HCT116 (cell line): ENCODE measurements at regions not wholly inside any gene's neighbourhood (a gene's known extent, or its start where the extent isn't known, plus 50 kb on each side); places are given as distances from the start of the nearest gene placed in this dataset.

Source experiments
- ATAC-seq: fragments of 200-7000 bp; cut with Tn5 transposase; 2 replicates; pipeline ENCODE4 v1.9.1; 2020; ENCODE audit warnings: mild to moderate bottlenecking, moderate library complexity
- BruUV-seq: library from RNA; stranded (reverse); fragments of 400-500 nt; replicated peaks from 2 replicates; lab custom pipeline; 2021; lab: Mats Ljungman, UMichigan
- CTCF ChIA-PET: fragments of 300-600 bp; sonication (Branson Sonifier 250); formaldehyde crosslinking; loops from one replicate; lab custom pipeline; 2021; ENCODE audit warnings: antibody characterized with exemption; lab: Charles Lee
- POLR2A ChIA-PET: fragments of 300-600, 350-600 bp; sonication (Branson Sonifier 250); formaldehyde crosslinking; loops from one replicate; lab custom pipeline; 2021; ENCODE audit warnings: antibody characterized with exemption; lab: Charles Lee
- RAD21 ChIA-PET, 2 experiments: fragments of 300-600 bp; sonication (Branson Sonifier 250); formaldehyde crosslinking; loops; one replicate each; lab custom pipeline; 2023; ENCODE audit warnings: low total read pairs in 2 of 2; ENCODE audit not compliant: uncharacterized antibody in 2 of 2, unreplicated experiment in 2 of 2, low non-redundant PET in 1 of 2; lab: Charles Lee
- DNase-seq: peaks from one replicate; pipeline ENCODE4 v3.0.0-alpha.2; 2010; ENCODE audit warnings: low read depth, low spot score
- H2AFZ ChIP-seq: fragments of 200-600 bp; shearing (Covaris generic), sonication (generic); 2 replicates; pipeline ENCODE4 v1.6.1; 2017; ENCODE audit warnings: low read depth, mixed run types, mixed read lengths, antibody characterized with exemption, low read length; ENCODE audit not compliant: poor library complexity, severe bottlenecking
- H3K27ac ChIP-seq: 2 replicates; pipeline ENCODE4 v1.5.1; 2012; ENCODE audit warnings: low read depth, low read length
- H3K27me3 ChIP-seq: fragments of 200-600 bp; sonication (generic); 2 replicates; pipeline ENCODE4 v1.6.1; 2016; ENCODE audit warnings: mixed run types, low read length, mixed read lengths; ENCODE audit not compliant: insufficient read depth
- H3K36me3 ChIP-seq, 2 experiments: fragments of 200-500 bp in 1 of 2; fragments of 200-600 bp in 1 of 2; sonication (Bioruptor generic) in 1 of 2; sonication (generic) in 1 of 2; 2 replicates each; pipeline versions ENCODE4 v1.5.1 to v1.6.1; 2014 to 2016; ENCODE audit warnings: low read length in 2 of 2, inconsistent platforms in 1 of 2, mixed read lengths in 1 of 2, mixed run types in 1 of 2; ENCODE audit not compliant: insufficient read depth in 2 of 2, control insufficient read depth in 1 of 2
- H3K4me1 ChIP-seq, 2 experiments: fragments of 200-600 bp in 1 of 2; sonication (generic) in 1 of 2; 2 replicates each; pipeline versions ENCODE4 v1.5.1 to v1.6.1; 2012 to 2017; ENCODE audit warnings: low read length in 2 of 2, inconsistent platforms in 1 of 2, mild to moderate bottlenecking in 1 of 2, mixed read lengths in 1 of 2, mixed run types in 1 of 2, moderate library complexity in 1 of 2; ENCODE audit not compliant: insufficient read depth in 2 of 2, control insufficient read depth in 1 of 2
- H3K4me2 ChIP-seq: fragments of 200-600 bp; sonication (generic); 2 replicates; pipeline ENCODE4 v1.6.1; 2017; ENCODE audit warnings: mixed run types, low read length, mixed read lengths
- H3K4me3 ChIP-seq, 2 experiments: fragments of 200-600 bp in 1 of 2; sonication (generic) in 1 of 2; replicated peaks in 1 of 2; 2 replicates each; pipeline ENCODE4 v1.5.1; 2011 to 2016; ENCODE audit warnings: low read length in 2 of 2, control low read depth in 1 of 2, low read depth in 1 of 2, mild to moderate bottlenecking in 1 of 2, mixed read lengths in 1 of 2, mixed run types in 1 of 2
- H3K79me2 ChIP-seq: fragments of 200-600 bp; sonication (generic); 2 replicates; pipeline ENCODE4 v1.6.1; 2017; ENCODE audit warnings: mild to moderate bottlenecking, mixed run types, low read length, moderate library complexity, mixed read lengths; ENCODE audit not compliant: insufficient read depth
- H3K9ac ChIP-seq: fragments of 200-600 bp; sonication (generic); 2 replicates; pipeline ENCODE4 v1.6.1; 2016; ENCODE audit warnings: low read length, mixed read lengths
- H3K9me2 ChIP-seq: fragments of 200-600 bp; sonication (generic), shearing (Covaris generic); 2 replicates; pipeline ENCODE4 v1.6.1; 2017; ENCODE audit warnings: mixed run types, mild to moderate bottlenecking, moderate library complexity; ENCODE audit not compliant: insufficient read depth
- H3K9me3 ChIP-seq, 2 experiments: fragments of 200-500 bp in 1 of 2; fragments of 200-600 bp in 1 of 2; sonication (Bioruptor generic) in 1 of 2; sonication (generic) in 1 of 2; 2 replicates each; pipeline ENCODE4 v1.6.1; 2014 to 2017; ENCODE audit warnings: low read length in 2 of 2, mixed read lengths in 2 of 2, inconsistent platforms in 1 of 2, low read depth in 1 of 2, mild to moderate bottlenecking in 1 of 2, mixed run types in 1 of 2, moderate library complexity in 1 of 2; ENCODE audit not compliant: control insufficient read depth in 1 of 2, insufficient read depth in 1 of 2
- H4K20me1 ChIP-seq: fragments of 200-600 bp; sonication (generic), shearing (Covaris generic); 2 replicates; pipeline ENCODE4 v1.6.1; 2017; ENCODE audit warnings: mixed run types, mild to moderate bottlenecking, moderate library complexity; ENCODE audit not compliant: insufficient read depth
- CTCF ChIP-seq, 3 experiments: fragments of 200-600 bp in 1 of 3; sonication (generic) in 1 of 3; IDR thresholded peaks in 2 of 3; conservative IDR thresholded peaks in 1 of 3; 2 replicates each; pipeline ENCODE4 v1.5.1; 2012 to 2017; ENCODE audit warnings: low read depth in 2 of 3, low read length in 2 of 3, antibody characterized with exemption in 1 of 3, borderline replicate concordance in 1 of 3, control low read depth in 1 of 3, mild to moderate bottlenecking in 1 of 3, mixed read lengths in 1 of 3, mixed run types in 1 of 3, moderate library complexity in 1 of 3; ENCODE audit not compliant: insufficient read depth in 1 of 3
- EGR1 ChIP-seq: IDR thresholded peaks from 2 replicates; pipeline ENCODE4 v1.6.1; 2012; ENCODE audit warnings: low read depth
- ELF1 ChIP-seq: IDR thresholded peaks from 2 replicates; pipeline ENCODE4 v1.6.1; 2012; ENCODE audit warnings: low read depth, borderline replicate concordance
- EZH2 ChIP-seq: fragments of 200-600 bp; sonication (generic); IDR thresholded peaks from 2 replicates; pipeline ENCODE4 v1.6.1; 2017; ENCODE audit warnings: antibody characterized with exemption, mixed run types
- EZH2phosphoT487 ChIP-seq: fragments of 200-600 bp; IDR thresholded peaks from 2 replicates; pipeline ENCODE4 v1.6.1; 2018; ENCODE audit warnings: antibody characterized with exemption, borderline replicate concordance
- JUND ChIP-seq: IDR thresholded peaks from 2 replicates; pipeline ENCODE4 v1.6.1; 2012
- POLR2A ChIP-seq: IDR thresholded peaks from 2 replicates; pipeline ENCODE4 v1.7.0; 2011; ENCODE audit warnings: borderline replicate concordance; ENCODE audit not compliant: insufficient read depth, insufficient read length; ENCODE audit errors: extremely low read depth
- RAD21 ChIP-seq: IDR thresholded peaks from 2 replicates; pipeline ENCODE4 v1.6.1; 2012; ENCODE audit warnings: low read depth, mild to moderate bottlenecking
- SP1 ChIP-seq: IDR thresholded peaks from 2 replicates; pipeline ENCODE4 v1.6.1; 2012; ENCODE audit warnings: low read depth
- SRF ChIP-seq: IDR thresholded peaks from 2 replicates; pipeline ENCODE4 v1.6.1; 2012; ENCODE audit warnings: low read depth
- TCF7L2 ChIP-seq: IDR thresholded peaks from 2 replicates; pipeline ENCODE4 v1.7.0; 2011; ENCODE audit warnings: borderline replicate concordance, inconsistent platforms; ENCODE audit not compliant: insufficient read depth, insufficient read length; ENCODE audit errors: extremely low read depth
- YY1 ChIP-seq: IDR thresholded peaks from 2 replicates; pipeline ENCODE4 v1.6.1; 2011; ENCODE audit warnings: low read length, low read depth, moderate library complexity, mild to moderate bottlenecking; ENCODE audit not compliant: insufficient replicate concordance; ENCODE audit errors: extremely low read depth
- ZFX ChIP-seq: fragments of 450-650 bp; IDR thresholded peaks from 2 replicates; pipeline ENCODE4 v1.6.1; 2017
- ZNF274 ChIP-seq: fragments of 200-500 bp; sonication (Bioruptor generic); IDR thresholded peaks from 2 replicates; pipeline ENCODE4 v1.6.1; 2014; ENCODE audit warnings: mild to moderate bottlenecking, low read depth, low read length, inconsistent platforms
- intact Hi-C: fragments of 100-400 bp; cut with micrococcal nuclease; formaldehyde crosslinking; loops from 2 replicates; pipeline ENCODE4 v1.10.0; 2022
- TF ChIP-seq, protein P1 (sequence below): IDR thresholded peaks from 2 replicates; pipeline ENCODE4 v1.6.1; 2011; ENCODE audit warnings: mild to moderate bottlenecking, low read length, moderate library complexity; ENCODE audit not compliant: insufficient replicate concordance; ENCODE audit errors: extremely low read depth
- TF ChIP-seq, protein P2 (sequence below): IDR thresholded peaks from 2 replicates; pipeline ENCODE4 v1.6.1; 2012

DNA sequence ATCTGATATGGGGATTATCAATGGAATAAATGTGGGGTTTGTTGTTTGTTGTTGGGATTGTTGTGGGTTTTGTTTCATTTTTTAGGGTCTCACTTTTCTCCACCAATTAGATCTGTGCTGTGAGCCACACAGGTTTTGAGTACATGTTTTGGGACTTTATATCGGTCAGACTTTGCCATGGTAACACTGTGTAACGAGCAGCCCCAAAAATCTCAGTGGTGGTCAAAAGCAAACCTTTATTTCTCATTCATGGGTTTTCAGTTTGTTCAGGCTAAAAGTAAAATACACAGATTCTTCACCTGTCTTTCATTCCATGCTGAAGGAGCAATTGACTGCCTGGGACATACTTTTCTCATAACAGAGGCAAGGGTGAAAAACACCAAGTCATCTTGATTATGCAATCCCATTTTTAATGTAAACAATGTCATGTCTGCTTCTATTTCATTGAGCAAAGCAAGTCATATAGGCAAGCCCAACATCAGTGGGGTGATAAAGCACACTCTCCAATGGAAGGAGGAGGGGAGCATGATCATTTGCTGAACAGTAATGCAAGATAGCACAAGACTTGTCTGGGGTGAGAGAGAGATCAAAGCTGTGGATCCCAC, 101.1 kb upstream of the PLCB4 start:
- TF ChIP-seq RAD21 (no peak), EZH2 (no peak), ZNF274 (no peak), TCF7L2 (no peak), SP1 (no peak), ELF1 (no peak), JUND (no peak), EGR1 (no peak), EZH2phosphoT487 (no peak), CTCF (IDR thresholded peaks at IDR 0.05 in 2 of 3, conservative IDR thresholded peaks at IDR 0.05 in 1 of 3; ENCODE audit: borderline replicate concordance in 1 of 3, insufficient read depth in 1 of 3, low read depth in 2 of 3, low read length in 2 of 3) (no peak), YY1 (no peak), ZFX (no peak), POLR2A (no peak), SRF (no peak)
- TF ChIP-seq, protein P1, sequence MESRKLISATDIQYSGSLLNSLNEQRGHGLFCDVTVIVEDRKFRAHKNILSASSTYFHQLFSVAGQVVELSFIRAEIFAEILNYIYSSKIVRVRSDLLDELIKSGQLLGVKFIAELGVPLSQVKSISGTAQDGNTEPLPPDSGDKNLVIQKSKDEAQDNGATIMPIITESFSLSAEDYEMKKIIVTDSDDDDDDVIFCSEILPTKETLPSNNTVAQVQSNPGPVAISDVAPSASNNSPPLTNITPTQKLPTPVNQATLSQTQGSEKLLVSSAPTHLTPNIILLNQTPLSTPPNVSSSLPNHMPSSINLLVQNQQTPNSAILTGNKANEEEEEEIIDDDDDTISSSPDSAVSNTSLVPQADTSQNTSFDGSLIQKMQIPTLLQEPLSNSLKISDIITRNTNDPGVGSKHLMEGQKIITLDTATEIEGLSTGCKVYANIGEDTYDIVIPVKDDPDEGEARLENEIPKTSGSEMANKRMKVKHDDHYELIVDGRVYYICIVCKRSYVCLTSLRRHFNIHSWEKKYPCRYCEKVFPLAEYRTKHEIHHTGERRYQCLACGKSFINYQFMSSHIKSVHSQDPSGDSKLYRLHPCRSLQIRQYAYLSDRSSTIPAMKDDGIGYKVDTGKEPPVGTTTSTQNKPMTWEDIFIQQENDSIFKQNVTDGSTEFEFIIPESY: no peak
- TF ChIP-seq, protein P2, sequence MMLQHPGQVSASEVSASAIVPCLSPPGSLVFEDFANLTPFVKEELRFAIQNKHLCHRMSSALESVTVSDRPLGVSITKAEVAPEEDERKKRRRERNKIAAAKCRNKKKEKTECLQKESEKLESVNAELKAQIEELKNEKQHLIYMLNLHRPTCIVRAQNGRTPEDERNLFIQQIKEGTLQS: no peak
- no peaks in the 10 kb centered on the region for H3K27me3 ChIP-seq
- no peak overlapping the region for H3K27ac ChIP-seq
- CTCF ChIA-PET: no interaction called here
- POLR2A ChIA-PET: no interaction called here
- H3K79me2 ChIP-seq: no peaks in the 10 kb centered on the region
- no peaks in the 10 kb centered on the region for H4K20me1 ChIP-seq
- DNase-seq (no peak), ATAC-seq (no peak)
- BruUV-seq: no TSS peak
- intact Hi-C loops: no loop called here
- H3K9ac ChIP-seq: no peak overlapping the region
- no peaks in the 10 kb centered on the region for H3K9me2 ChIP-seq
- H2AFZ ChIP-seq: no peak overlapping the region
- RAD21 ChIA-PET: no interaction called here
- no peak overlapping the region for H3K4me3 ChIP-seq
- no peaks in the 10 kb centered on the region for H3K9me3 ChIP-seq
- no peaks in the 10 kb centered on the region for H3K36me3 ChIP-seq
- no peak overlapping the region for H3K4me2 ChIP-seq
- H3K4me1 ChIP-seq: no peaks in the 10 kb centered on the region
